ENCODE measurements at regions not wholly inside any gene's neighbourhood (a gene's known extent, or its start where the extent isn't known, plus 50 kb on each side); places are given as distances from the start of the nearest gene placed in this dataset.

DNA sequence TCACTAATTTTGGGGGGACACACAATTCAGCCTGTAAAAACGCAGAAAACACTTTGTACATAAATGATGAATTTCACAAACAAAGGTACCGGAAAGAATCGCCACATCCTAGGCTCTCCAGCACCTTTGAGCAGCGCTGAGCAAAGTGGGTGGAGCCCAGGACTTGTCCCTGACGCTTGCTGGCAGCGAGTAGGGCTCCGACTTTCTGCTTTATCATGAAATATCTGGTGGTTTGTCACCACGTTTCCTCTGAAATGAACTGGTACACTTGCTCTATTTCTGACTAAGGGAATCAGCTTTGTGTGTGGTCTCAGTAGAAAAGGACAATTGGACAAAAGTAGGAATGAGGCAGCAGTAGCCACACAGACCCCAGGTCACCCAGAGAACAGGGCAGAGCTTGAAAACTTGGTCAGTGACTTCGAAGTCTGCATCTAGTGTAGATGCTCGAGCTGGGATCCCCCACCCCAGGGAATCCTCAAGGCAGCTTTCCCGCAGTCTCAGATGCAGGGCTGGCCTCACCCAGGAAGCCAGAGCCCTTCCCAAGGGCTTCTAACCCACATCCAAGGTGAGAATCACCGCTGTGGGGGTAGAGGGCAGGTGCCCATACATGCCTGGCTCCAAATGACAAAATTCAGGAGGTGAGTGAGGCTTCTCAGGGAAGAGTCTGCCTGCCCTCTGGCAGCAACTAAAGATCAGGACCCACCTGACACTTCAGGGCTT, 85.3 kb upstream of the SOX1 start:
- intact Hi-C loops (cut with DNase I), result no loop called here
- ATAC-seq, result no peak

GRCh38 chr13:111984349-111984748, 82.6 kb upstream of the SOX1 start:
- ATAC-seq, result no peak
- Histone ChIP-seq H3K27me3 (peaks cover 0 to 21% of the 10 kb centered on the region in 2 donors), H3K4me3 (no peak overlapping the region), H3K27ac (no peak overlapping the region), H3K36me3 (no peaks in the 10 kb centered on the region), H3K9me3 (peaks cover 0 to 5% of the 10 kb centered on the region in 2 donors), H3K4me1 (no peaks in the 10 kb centered on the region)
- TF ChIP-seq, protein P1, sequence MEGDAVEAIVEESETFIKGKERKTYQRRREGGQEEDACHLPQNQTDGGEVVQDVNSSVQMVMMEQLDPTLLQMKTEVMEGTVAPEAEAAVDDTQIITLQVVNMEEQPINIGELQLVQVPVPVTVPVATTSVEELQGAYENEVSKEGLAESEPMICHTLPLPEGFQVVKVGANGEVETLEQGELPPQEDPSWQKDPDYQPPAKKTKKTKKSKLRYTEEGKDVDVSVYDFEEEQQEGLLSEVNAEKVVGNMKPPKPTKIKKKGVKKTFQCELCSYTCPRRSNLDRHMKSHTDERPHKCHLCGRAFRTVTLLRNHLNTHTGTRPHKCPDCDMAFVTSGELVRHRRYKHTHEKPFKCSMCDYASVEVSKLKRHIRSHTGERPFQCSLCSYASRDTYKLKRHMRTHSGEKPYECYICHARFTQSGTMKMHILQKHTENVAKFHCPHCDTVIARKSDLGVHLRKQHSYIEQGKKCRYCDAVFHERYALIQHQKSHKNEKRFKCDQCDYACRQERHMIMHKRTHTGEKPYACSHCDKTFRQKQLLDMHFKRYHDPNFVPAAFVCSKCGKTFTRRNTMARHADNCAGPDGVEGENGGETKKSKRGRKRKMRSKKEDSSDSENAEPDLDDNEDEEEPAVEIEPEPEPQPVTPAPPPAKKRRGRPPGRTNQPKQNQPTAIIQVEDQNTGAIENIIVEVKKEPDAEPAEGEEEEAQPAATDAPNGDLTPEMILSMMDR (IDR thresholded peaks at IDR 0.05), result no peak
- intact Hi-C loops (cut with DNase I), result no loop called here
- no peak for DNase-seq

More for the DNA sequence above, 85.3 kb upstream of the SOX1 start:
- Histone ChIP-seq H3K4me3 (no peak overlapping the region), H3K9me3 (no peaks in the 10 kb centered on the region), H3K27ac (no peak overlapping the region), H3K27me3 (peaks cover 0 to 44% of the 10 kb centered on the region in 2 donors), H3K4me1 (no peaks in the 10 kb centered on the region), H3K36me3 (no peaks in the 10 kb centered on the region)
- TF ChIP-seq, protein P1 (IDR thresholded peaks at IDR 0.05), result no peak
- DNase-seq, result no peak

- no peak overlapping the region for H3K27ac ChIP-seq
- intact Hi-C loops (cut with DNase I), result no loop called here
- no peaks in the 10 kb centered on the region for H3K4me1 ChIP-seq
- H3K9me3 ChIP-seq, result peaks cover 0 to 31% of the 10 kb centered on the region in 2 donors
- no peak overlapping the region for H3K4me3 ChIP-seq
- no peaks in the 10 kb centered on the region for H3K36me3 ChIP-seq
- DNase-seq, result no peak
- no peak for ATAC-seq
- TF ChIP-seq, protein P1 (IDR thresholded peaks at IDR 0.05), result no peak
- H3K27me3 ChIP-seq, result no peaks in the 10 kb centered on the region
Measured at GRCh38 chr13:111990362-111990761, 76.6 kb upstream of the SOX1 start.

DNA sequence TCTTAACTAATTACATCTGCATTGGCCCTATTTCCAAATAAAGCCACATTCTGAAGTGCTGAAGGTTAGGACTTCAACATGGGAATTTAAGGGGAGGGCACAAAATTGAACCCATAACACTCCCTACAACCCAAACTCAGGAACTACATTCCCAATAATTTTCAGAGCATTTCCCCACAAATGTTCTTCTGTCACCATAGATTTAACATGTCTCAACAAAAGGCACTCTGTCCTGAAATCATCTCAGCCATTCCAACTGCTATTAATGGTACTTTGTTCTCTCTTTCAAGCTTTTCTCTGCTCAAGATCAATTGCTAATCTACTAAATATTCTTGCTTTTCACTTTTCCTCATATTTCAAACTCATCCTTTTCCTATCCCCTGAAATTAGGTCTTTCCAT, 74.0 kb upstream of the SOX1 start:
- TF ChIP-seq, protein P1 (IDR thresholded peaks at IDR 0.05), result no peak
- Histone ChIP-seq H3K27me3 (no peaks in the 10 kb centered on the region), H3K36me3 (no peaks in the 10 kb centered on the region), H3K9me3 (peaks cover 0 to 31% of the 10 kb centered on the region in 2 donors), H3K4me1 (no peaks in the 10 kb centered on the region), H3K4me3 (no peak overlapping the region), H3K27ac (no peak overlapping the region)
- ATAC-seq (no peak), DNase-seq (no peak)
- intact Hi-C loops (cut with DNase I), result no loop called here

GRCh38 chr13:111993691-111994090, 73.3 kb upstream of the SOX1 start:
- Histone ChIP-seq H3K36me3 (no peaks in the 10 kb centered on the region), H3K27me3 (peaks cover 0 to 5% of the 10 kb centered on the region in 2 donors), H3K27ac (no peak overlapping the region), H3K9me3 (peaks cover 0 to 31% of the 10 kb centered on the region in 2 donors), H3K4me1 (no peaks in the 10 kb centered on the region), H3K4me3 (no peak overlapping the region)
- ATAC-seq, result peak; percentile 90
- intact Hi-C loops (cut with DNase I), result no loop called here
- TF ChIP-seq, protein P1 (IDR thresholded peaks at IDR 0.05), result no peak
- peak in 1 of 4 donors; percentile 24 for DNase-seq
